ENCODE measurements at regions not wholly inside any gene's neighbourhood (a gene's known extent, or its start where the extent isn't known, plus 50 kb on each side); places are given as distances from the start of the nearest gene placed in this dataset.

- no peaks in the 10 kb centered on the region for H3K27me3 ChIP-seq
- H3K9me3 ChIP-seq, result no peaks in the 10 kb centered on the region
- H3K4me3 ChIP-seq (ENCODE audit: low read depth in 1 of 2, low read length in 1 of 2), result no peak overlapping the region
- no peak overlapping the region for H3K27ac ChIP-seq
- no peaks in the 10 kb centered on the region for H3K36me3 ChIP-seq
- no peaks in the 10 kb centered on the region for H3K4me1 ChIP-seq (ENCODE audit: control insufficient read depth in 1 of 2, insufficient read depth in 1 of 2, low read depth in 1 of 2, low read length in 1 of 2)
- no peak for TF ChIP-seq CTCF (IDR thresholded peaks at IDR 0.05)
Measured at GRCh38 chr3:106337116-106337515, 468.3 kb upstream of the CBLB start.

- Histone ChIP-seq H3K4me1 (ENCODE audit: control insufficient read depth in 1 of 2, insufficient read depth in 1 of 2, low read depth in 1 of 2, low read length in 1 of 2) (no peaks in the 10 kb centered on the region), H3K4me3 (ENCODE audit: low read depth in 1 of 2, low read length in 1 of 2) (no peak overlapping the region), H3K36me3 (no peaks in the 10 kb centered on the region), H3K9me3 (no peaks in the 10 kb centered on the region), H3K27ac (no peak overlapping the region), H3K27me3 (no peaks in the 10 kb centered on the region)
- TF ChIP-seq CTCF (IDR thresholded peaks at IDR 0.05), result no peak
Measured at GRCh38 chr3:106338582-106339214, 469.9 kb upstream of the CBLB start.

- no peak for TF ChIP-seq CTCF (IDR thresholded peaks at IDR 0.05)
- Histone ChIP-seq H3K4me1 (ENCODE audit: control insufficient read depth in 1 of 2, insufficient read depth in 1 of 2, low read depth in 1 of 2, low read length in 1 of 2) (no peaks in the 10 kb centered on the region), H3K27ac (no peak overlapping the region), H3K27me3 (no peaks in the 10 kb centered on the region), H3K9me3 (no peaks in the 10 kb centered on the region), H3K36me3 (no peaks in the 10 kb centered on the region), H3K4me3 (ENCODE audit: low read depth in 1 of 2, low read length in 1 of 2) (no peak overlapping the region)
Measured at GRCh38 chr3:106339551-106339950, 470.7 kb upstream of the CBLB start.

- H3K4me3 ChIP-seq (ENCODE audit: low read depth in 1 of 2, low read length in 1 of 2), result no peak overlapping the region
Measured at GRCh38 chr3:106341087-106341486, 472.3 kb upstream of the CBLB start.

GRCh38 chr3:106341586-106342162, 472.9 kb upstream of the CBLB start:
- no peaks in the 10 kb centered on the region for H3K36me3 ChIP-seq
- TF ChIP-seq CTCF (IDR thresholded peaks at IDR 0.05), result no peak
- no peaks in the 10 kb centered on the region for H3K9me3 ChIP-seq
- no peak overlapping the region for H3K27ac ChIP-seq
- H3K4me3 ChIP-seq (ENCODE audit: low read depth in 1 of 2, low read length in 1 of 2), result no peak overlapping the region
- H3K4me1 ChIP-seq (ENCODE audit: control insufficient read depth in 1 of 2, insufficient read depth in 1 of 2, low read depth in 1 of 2, low read length in 1 of 2), result no peaks in the 10 kb centered on the region
- H3K27me3 ChIP-seq, result no peaks in the 10 kb centered on the region

More at GRCh38 chr3:106341087-106341486, 472.3 kb upstream of the CBLB start:
- no peaks in the 10 kb centered on the region for H3K4me1 ChIP-seq (ENCODE audit: control insufficient read depth in 1 of 2, insufficient read depth in 1 of 2, low read depth in 1 of 2, low read length in 1 of 2)
- H3K36me3 ChIP-seq, result no peaks in the 10 kb centered on the region
- no peaks in the 10 kb centered on the region for H3K27me3 ChIP-seq
- H3K9me3 ChIP-seq, result no peaks in the 10 kb centered on the region
- TF ChIP-seq CTCF (IDR thresholded peaks at IDR 0.05), result no peak
- no peak overlapping the region for H3K27ac ChIP-seq

All from neutrophil (primary cell).